ENCODE measurements at regions not wholly inside any gene's neighbourhood (a gene's known extent, or its start where the extent isn't known, plus 50 kb on each side); places are given as distances from the start of the nearest gene placed in this dataset.

GRCh38 chr3:148395821-148396220 lies 301.9 kb upstream of the AGTR1 start:
- Histone ChIP-seq H3K4me1 (ENCODE audit: insufficient read depth, low read length, poor library complexity, severe bottlenecking) (no peaks in the 10 kb centered on the region), H3K4me3 (ENCODE audit: low read depth, low read length, poor library complexity, severe bottlenecking) (no peak overlapping the region), H3K9me3 (ENCODE audit: low read depth, low read length, poor library complexity, severe bottlenecking) (no peaks in the 10 kb centered on the region), H3K36me3 (ENCODE audit: insufficient read depth, low read length, poor library complexity, severe bottlenecking) (no peaks in the 10 kb centered on the region), H3K27me3 (replicated peaks; ENCODE audit: insufficient read depth, low read depth, low read length, poor library complexity) (no peaks in the 10 kb centered on the region), H3K27ac (ENCODE audit: low read depth, low read length, poor library complexity, severe bottlenecking) (no peak overlapping the region)
- BruUV-seq (replicated peaks): no TSS peak
- intact Hi-C loops (cut with micrococcal nuclease; ENCODE audit: unreplicated experiment): no loop called here
- ChIA-PET CTCF (no interaction called here), POLR2A (ENCODE audit: low non-redundant PET) (no interaction called here)
- TF ChIP-seq CTCF (conservative IDR thresholded peaks at IDR 0.05; ENCODE audit: low read depth, low read length) (no peak), EZH2 (IDR thresholded peaks at IDR 0.05; ENCODE audit: borderline replicate concordance, low read depth, low read length, poor library complexity, severe bottlenecking) (no peak)
- no peak for DNase-seq (ENCODE audit: low spot score)

DNA sequence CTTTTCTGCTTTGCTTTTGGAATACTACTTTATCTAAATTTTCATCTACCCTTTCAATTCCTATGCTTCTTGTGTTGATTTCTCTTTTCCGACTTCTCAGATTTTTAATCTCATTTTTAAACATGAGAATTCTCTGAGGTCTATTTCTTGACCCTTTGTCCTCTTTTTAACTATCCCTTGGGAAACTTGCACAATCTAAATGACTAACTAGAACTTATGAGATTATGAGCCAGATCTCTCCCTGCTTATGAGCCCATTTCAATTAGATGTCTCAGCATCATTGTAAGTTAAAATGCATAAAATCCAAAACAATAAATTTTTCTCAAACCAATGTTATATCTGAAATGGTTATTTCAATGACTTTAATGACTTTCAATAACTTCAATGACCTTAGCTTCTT lies 296.9 kb upstream of the AGTR1 start:
- no peaks in the 10 kb centered on the region for H3K9me3 ChIP-seq (ENCODE audit: low read depth, low read length, poor library complexity, severe bottlenecking)
- no peak for DNase-seq (ENCODE audit: low spot score)
- no TSS peak for BruUV-seq (replicated peaks)
- H3K27ac ChIP-seq (ENCODE audit: low read depth, low read length, poor library complexity, severe bottlenecking): no peak overlapping the region
- intact Hi-C loops (cut with micrococcal nuclease; ENCODE audit: unreplicated experiment): no loop called here
- no peaks in the 10 kb centered on the region for H3K4me1 ChIP-seq (ENCODE audit: insufficient read depth, low read length, poor library complexity, severe bottlenecking)
- POLR2A ChIA-PET (ENCODE audit: low non-redundant PET): no interaction called here
- no peaks in the 10 kb centered on the region for H3K36me3 ChIP-seq (ENCODE audit: insufficient read depth, low read length, poor library complexity, severe bottlenecking)
- H3K27me3 ChIP-seq (replicated peaks; ENCODE audit: insufficient read depth, low read depth, low read length, poor library complexity): no peaks in the 10 kb centered on the region
- TF ChIP-seq EZH2 (IDR thresholded peaks at IDR 0.05; ENCODE audit: borderline replicate concordance, low read depth, low read length, poor library complexity, severe bottlenecking) (no peak), CTCF (conservative IDR thresholded peaks at IDR 0.05; ENCODE audit: low read depth, low read length) (no peak)
- no peak overlapping the region for H3K4me3 ChIP-seq (ENCODE audit: low read depth, low read length, poor library complexity, severe bottlenecking)
- CTCF ChIA-PET: no interaction called here

DNA sequence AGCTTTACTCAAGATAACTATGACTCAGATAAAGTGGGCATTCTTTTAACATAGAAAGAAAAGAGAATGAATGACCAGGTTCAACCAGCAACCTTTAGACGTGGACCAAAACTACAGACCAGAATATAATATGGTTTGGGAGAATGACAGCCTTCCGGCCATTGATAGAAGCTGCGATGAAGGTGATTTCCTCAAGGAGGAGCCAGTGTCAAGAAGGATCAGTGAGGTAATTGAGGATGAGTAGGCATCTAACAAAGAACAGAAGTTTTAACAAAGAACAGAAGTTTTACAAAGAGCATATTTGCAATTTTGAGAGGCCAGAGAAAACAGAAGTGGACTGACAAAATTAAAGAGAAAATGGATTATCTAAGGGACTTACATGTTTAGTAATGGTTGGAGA lies 289.0 kb upstream of the AGTR1 start:
- no peak overlapping the region for H3K27ac ChIP-seq (ENCODE audit: low read depth, low read length, poor library complexity, severe bottlenecking)
- intact Hi-C loops (cut with micrococcal nuclease; ENCODE audit: unreplicated experiment): no loop called here
- H3K4me3 ChIP-seq (ENCODE audit: low read depth, low read length, poor library complexity, severe bottlenecking): no peak overlapping the region
- H3K36me3 ChIP-seq (ENCODE audit: insufficient read depth, low read length, poor library complexity, severe bottlenecking): no peaks in the 10 kb centered on the region
- no peak for DNase-seq (ENCODE audit: low spot score)
- H3K9me3 ChIP-seq (ENCODE audit: low read depth, low read length, poor library complexity, severe bottlenecking): no peaks in the 10 kb centered on the region
- H3K27me3 ChIP-seq (replicated peaks; ENCODE audit: insufficient read depth, low read depth, low read length, poor library complexity): no peaks in the 10 kb centered on the region
- ChIA-PET POLR2A (ENCODE audit: low non-redundant PET) (no interaction called here), CTCF (no interaction called here)
- TF ChIP-seq EZH2 (IDR thresholded peaks at IDR 0.05; ENCODE audit: borderline replicate concordance, low read depth, low read length, poor library complexity, severe bottlenecking) (no peak), CTCF (conservative IDR thresholded peaks at IDR 0.05; ENCODE audit: low read depth, low read length) (no peak)
- no peaks in the 10 kb centered on the region for H3K4me1 ChIP-seq (ENCODE audit: insufficient read depth, low read length, poor library complexity, severe bottlenecking)
- no TSS peak for BruUV-seq (replicated peaks)

Data from A673 (cell line).